ENCODE measurements at regions not wholly inside any gene's neighbourhood (a gene's known extent, or its start where the extent isn't known, plus 50 kb on each side); places are given as distances from the start of the nearest gene placed in this dataset.
"Not testable (repeated sequence)": the region's sequence is repeated elsewhere in the genome, so short reads cannot be mapped to it uniquely, and the experiment has no call there.

DNA sequence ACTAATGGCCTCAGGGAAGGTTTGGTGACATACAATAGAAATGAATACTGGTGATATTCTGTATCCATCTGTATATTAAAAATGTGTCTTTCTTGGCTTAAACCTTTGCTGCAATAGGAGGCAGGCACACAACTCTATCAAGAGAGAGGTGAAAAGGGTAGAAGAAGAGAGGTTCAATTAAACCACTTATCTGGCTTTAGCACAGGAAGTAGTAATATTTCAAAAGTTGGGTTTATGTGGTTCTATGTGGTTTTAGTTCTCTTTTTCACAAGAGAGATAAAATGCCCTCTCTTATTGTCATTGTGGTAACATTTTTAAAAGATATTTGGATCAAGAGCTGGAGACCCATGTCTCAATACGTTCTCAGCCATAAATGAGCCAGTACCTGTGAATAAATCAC lies 146.2 kb upstream of the FNDC3A start:
- Histone ChIP-seq H3K9me2 (replicated peaks; ENCODE audit: low read length) (no peaks in the 10 kb centered on the region), H3K4me3 (ENCODE audit: low read length) (no peak overlapping the region), H4K20me1 (ENCODE audit: low read length) (no peaks in the 10 kb centered on the region), H3K4me1 (ENCODE audit: insufficient read depth, low read length) (peaks cover 36% of the 10 kb centered on the region), H3K79me2 (ENCODE audit: low read length) (no peaks in the 10 kb centered on the region), H3K9me3 (ENCODE audit: low read length) (no peaks in the 10 kb centered on the region), H3K36me3 (ENCODE audit: low read depth, low read length) (no peaks in the 10 kb centered on the region; the same call in 1 of the 2 replicates), H3K4me2 (ENCODE audit: low read length) (peak overlapping the region; percentile 46), H3K27me3 (ENCODE audit: low read length) (no peaks in the 10 kb centered on the region), H3K27ac (ENCODE audit: low read length) (peak overlapping the region; percentile 42), H2AFZ (ENCODE audit: low read length) (no peak overlapping the region), H3F3A (ENCODE audit: low read length, unreplicated experiment) (no peaks in the 10 kb centered on the region), H3K9ac (ENCODE audit: low read length) (no peak overlapping the region)
- CTCF ChIA-PET, result no interaction called here
- intact Hi-C loops (cut with micrococcal nuclease), result loop anchor here (2.0 kb wide), 1 partner anchor 55 kb away; no protein-coding TSS in a partner anchor
- ATAC-seq, result no peak; the same call in 1 of the 2 replicates
- no TSS peak for BruUV-seq (replicated peaks)
- no peak for DNase-seq
- POLR2A ChIA-PET (ENCODE audit: unreplicated experiment), result no interaction called here
- TF ChIP-seq, protein P1, sequence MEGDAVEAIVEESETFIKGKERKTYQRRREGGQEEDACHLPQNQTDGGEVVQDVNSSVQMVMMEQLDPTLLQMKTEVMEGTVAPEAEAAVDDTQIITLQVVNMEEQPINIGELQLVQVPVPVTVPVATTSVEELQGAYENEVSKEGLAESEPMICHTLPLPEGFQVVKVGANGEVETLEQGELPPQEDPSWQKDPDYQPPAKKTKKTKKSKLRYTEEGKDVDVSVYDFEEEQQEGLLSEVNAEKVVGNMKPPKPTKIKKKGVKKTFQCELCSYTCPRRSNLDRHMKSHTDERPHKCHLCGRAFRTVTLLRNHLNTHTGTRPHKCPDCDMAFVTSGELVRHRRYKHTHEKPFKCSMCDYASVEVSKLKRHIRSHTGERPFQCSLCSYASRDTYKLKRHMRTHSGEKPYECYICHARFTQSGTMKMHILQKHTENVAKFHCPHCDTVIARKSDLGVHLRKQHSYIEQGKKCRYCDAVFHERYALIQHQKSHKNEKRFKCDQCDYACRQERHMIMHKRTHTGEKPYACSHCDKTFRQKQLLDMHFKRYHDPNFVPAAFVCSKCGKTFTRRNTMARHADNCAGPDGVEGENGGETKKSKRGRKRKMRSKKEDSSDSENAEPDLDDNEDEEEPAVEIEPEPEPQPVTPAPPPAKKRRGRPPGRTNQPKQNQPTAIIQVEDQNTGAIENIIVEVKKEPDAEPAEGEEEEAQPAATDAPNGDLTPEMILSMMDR (conservative IDR thresholded peaks at IDR 0.05; ENCODE audit: low read depth, low read length), result no peak
- TF ChIP-seq EZH2 (IDR thresholded peaks at IDR 0.05; ENCODE audit: low read length, unreplicated experiment) (no peak), EZH2phosphoT487 (IDR thresholded peaks at IDR 0.05; ENCODE audit: borderline replicate concordance, low read length) (no peak)

GRCh38 chr13:48831248-48831647 lies 144.5 kb upstream of the FNDC3A start:
- no peak for DNase-seq
- POLR2A ChIA-PET (ENCODE audit: unreplicated experiment), result no interaction called here
- BruUV-seq (replicated peaks), result no TSS peak
- H4K20me1 ChIP-seq (ENCODE audit: low read length), result no peaks in the 10 kb centered on the region
- ATAC-seq, result no peak
- no peaks in the 10 kb centered on the region for H3K27me3 ChIP-seq (ENCODE audit: low read length)
- H3K9me3 ChIP-seq (ENCODE audit: low read length), result no peaks in the 10 kb centered on the region
- no peak overlapping the region for H3K4me3 ChIP-seq (ENCODE audit: low read length)
- no peaks in the 10 kb centered on the region for H3F3A ChIP-seq (ENCODE audit: low read length, unreplicated experiment)
- CTCF ChIA-PET, result no interaction called here
- intact Hi-C loops (cut with micrococcal nuclease), result loop anchor here (5.0 kb wide), 1 partner anchor 146 kb away; the partner anchor contains the start of gene FNDC3A
- H3K79me2 ChIP-seq (ENCODE audit: low read length), result no peaks in the 10 kb centered on the region
- no peaks in the 10 kb centered on the region; the same call in 1 of the 2 replicates for H3K36me3 ChIP-seq (ENCODE audit: low read depth, low read length)
- H3K9ac ChIP-seq (ENCODE audit: low read length), result no peak overlapping the region
- H3K27ac ChIP-seq (ENCODE audit: low read length), result no peak overlapping the region
- no peak overlapping the region for H2AFZ ChIP-seq (ENCODE audit: low read length)
- H3K4me1 ChIP-seq (ENCODE audit: insufficient read depth, low read length), result peaks cover 36% of the 10 kb centered on the region
- no peak for TF ChIP-seq EZH2 (IDR thresholded peaks at IDR 0.05; ENCODE audit: low read length, unreplicated experiment)
- no peaks in the 10 kb centered on the region for H3K9me2 ChIP-seq (replicated peaks; ENCODE audit: low read length)
- no peak overlapping the region for H3K4me2 ChIP-seq (ENCODE audit: low read length)

- H3K4me2 ChIP-seq (ENCODE audit: low read length), result peak overlapping the region; percentile 52
Observed at GRCh38 chr13:48833412-48833811, 142.3 kb upstream of the FNDC3A start.

GRCh38 chr13:48835326-48835725 lies 140.4 kb upstream of the FNDC3A start:
- DNase-seq, result peak; percentile 10
- H3K4me3 ChIP-seq (ENCODE audit: low read length); ATAC-seq; BruUV-seq (replicated peaks); POLR2A ChIA-PET (ENCODE audit: unreplicated experiment); H3K36me3 ChIP-seq (ENCODE audit: low read depth, low read length); H3K79me2 ChIP-seq (ENCODE audit: low read length); H2AFZ ChIP-seq (ENCODE audit: low read length); H3K9ac ChIP-seq (ENCODE audit: low read length); H3K27ac ChIP-seq (ENCODE audit: low read length); intact Hi-C loops (cut with micrococcal nuclease); CTCF ChIA-PET; H4K20me1 ChIP-seq (ENCODE audit: low read length); H3F3A ChIP-seq (ENCODE audit: low read length, unreplicated experiment); H3K4me2 ChIP-seq (ENCODE audit: low read length); H3K27me3 ChIP-seq (ENCODE audit: low read length); H3K9me3 ChIP-seq (ENCODE audit: low read length); H3K9me2 ChIP-seq (replicated peaks; ENCODE audit: low read length): not testable (repeated sequence)
- H3K4me1 ChIP-seq (ENCODE audit: insufficient read depth, low read length), result peaks cover 26% of the 10 kb centered on the region

More at GRCh38 chr13:48833412-48833811, 142.3 kb upstream of the FNDC3A start:
- no TSS peak for BruUV-seq (replicated peaks)
- Histone ChIP-seq H3K9me3 (ENCODE audit: low read length) (no peaks in the 10 kb centered on the region), H3K4me1 (ENCODE audit: insufficient read depth, low read length) (peaks cover 41% of the 10 kb centered on the region), H3K27ac (ENCODE audit: low read length) (peak overlapping the region; percentile 94), H3K4me3 (ENCODE audit: low read length) (no peak overlapping the region), H3K27me3 (ENCODE audit: low read length) (no peaks in the 10 kb centered on the region), H2AFZ (ENCODE audit: low read length) (no peak overlapping the region), H4K20me1 (ENCODE audit: low read length) (no peaks in the 10 kb centered on the region), H3K79me2 (ENCODE audit: low read length) (no peaks in the 10 kb centered on the region), H3K9me2 (replicated peaks; ENCODE audit: low read length) (no peaks in the 10 kb centered on the region), H3K9ac (ENCODE audit: low read length) (peak overlapping the region; percentile 57), H3K36me3 (ENCODE audit: low read depth, low read length) (no peaks in the 10 kb centered on the region), H3F3A (ENCODE audit: low read length, unreplicated experiment) (no peaks in the 10 kb centered on the region)
- ChIA-PET CTCF (interaction anchor here (0.5 kb wide), 1 partner anchor 252 kb away, joined by 5 read pairs; no protein-coding TSS in a partner anchor), POLR2A (ENCODE audit: unreplicated experiment) (no interaction called here)
- TF ChIP-seq EZH2 (IDR thresholded peaks at IDR 0.05; ENCODE audit: low read length, unreplicated experiment) (no peak), EZH2phosphoT487 (IDR thresholded peaks at IDR 0.05; ENCODE audit: borderline replicate concordance, low read length) (no peak)
- TF ChIP-seq, protein P1 (conservative IDR thresholded peaks at IDR 0.05; ENCODE audit: low read depth, low read length), result no peak
- ATAC-seq (peak; percentile 88), DNase-seq (peak; percentile 83)
- intact Hi-C loops (cut with micrococcal nuclease), result loop anchor here (2.0 to 5.0 kb wide), 2 partner anchors 15 to 144 kb away; partner anchors contain the start of gene FNDC3A
